OCI-LY1 (cell line): ENCODE measurements at regions not wholly inside any gene's neighbourhood (a gene's known extent, or its start where the extent isn't known, plus 50 kb on each side); places are given as distances from the start of the nearest gene placed in this dataset.

ENCODE experiments used
- H2AFZ ChIP-seq: fragments of 200-600 bp; sonication (generic), shearing (Covaris generic); 2 replicates; pipeline ENCODE4 v1.6.0; 2014; ENCODE audit warnings: antibody characterized with exemption, mild to moderate bottlenecking, low read length
- H3F3A ChIP-seq: fragments of 200-600 bp; sonication (generic), shearing (Covaris generic); 2 replicates; pipeline ENCODE4 v1.6.0; 2014; ENCODE audit warnings: mild to moderate bottlenecking, antibody characterized with exemption, low read length, moderate library complexity; ENCODE audit not compliant: insufficient read depth
- H3K27ac ChIP-seq: fragments of 200-600 bp; sonication (generic); 2 replicates; pipeline ENCODE4 v1.5.1; 2014; ENCODE audit warnings: low read length, mixed run types, mild to moderate bottlenecking, low read depth; ENCODE audit not compliant: poor library complexity, severe bottlenecking
- H3K27me3 ChIP-seq: fragments of 200-600 bp; sonication (generic); 2 replicates; pipeline ENCODE4 v1.6.0; 2014; ENCODE audit warnings: antibody characterized with exemption, mild to moderate bottlenecking, low read length, moderate library complexity; ENCODE audit not compliant: insufficient read depth
- H3K36me3 ChIP-seq: fragments of 200-600 bp; sonication (generic); 2 replicates; pipeline ENCODE4 v1.6.1; 2014; ENCODE audit warnings: mild to moderate bottlenecking, antibody characterized with exemption, low read length, moderate library complexity, mixed read lengths; ENCODE audit not compliant: insufficient read depth
- H3K4me1 ChIP-seq: fragments of 200-600 bp; sonication (generic); 2 replicates; pipeline ENCODE4 v1.5.1; 2014; ENCODE audit warnings: mild to moderate bottlenecking, low read length, moderate library complexity; ENCODE audit not compliant: insufficient read depth, severe bottlenecking
- H3K4me2 ChIP-seq: fragments of 200-600 bp; sonication (generic), shearing (Covaris generic); 2 replicates; pipeline ENCODE4 v1.6.1; 2014; ENCODE audit warnings: low read length
- H3K4me3 ChIP-seq: fragments of 200-600 bp; sonication (generic); 2 replicates; pipeline ENCODE4 v1.5.1; 2014; ENCODE audit warnings: low read length, low read depth, mild to moderate bottlenecking, mixed read lengths; ENCODE audit not compliant: poor library complexity, severe bottlenecking
- H3K79me2 ChIP-seq: fragments of 200-600 bp; shearing (Covaris generic); 2 replicates; pipeline ENCODE4 v1.6.1; 2016; ENCODE audit warnings: mixed run types, low read length, mixed read lengths; ENCODE audit not compliant: insufficient read depth
- H3K9ac ChIP-seq: fragments of 200-600 bp; sonication (generic), shearing (Covaris generic); 2 replicates; pipeline ENCODE4 v1.6.1; 2014; ENCODE audit warnings: mild to moderate bottlenecking, low read length, mixed read lengths
- H3K9me2 ChIP-seq: fragments of 200-600 bp; sonication (generic), shearing (Covaris generic); 2 replicates; pipeline ENCODE4 v1.6.1; 2014; ENCODE audit warnings: low read depth, mild to moderate bottlenecking, low read length, mixed read lengths
- H3K9me3 ChIP-seq: fragments of 200-600 bp; shearing (Covaris generic); 2 replicates; pipeline ENCODE4 v1.6.1; 2014; ENCODE audit warnings: low read length, mixed read lengths
- H4K20me1 ChIP-seq: fragments of 200-600 bp; sonication (generic), shearing (Covaris generic); 2 replicates; pipeline ENCODE4 v1.6.0; 2016; ENCODE audit warnings: mild to moderate bottlenecking, low read length; ENCODE audit not compliant: insufficient read depth
- CTCF ChIP-seq: fragments of 200-600 bp; sonication (generic), shearing (Covaris generic); IDR thresholded peaks from 2 replicates; pipeline ENCODE4 v1.5.1; 2017; ENCODE audit warnings: mild to moderate bottlenecking, antibody characterized with exemption, low read length, moderate library complexity, mixed read lengths
- EZH2 ChIP-seq: fragments of 200-600 bp; sonication (generic), shearing (Covaris generic); IDR thresholded peaks from 2 replicates; pipeline ENCODE4 v1.8.0; 2017; ENCODE audit warnings: borderline replicate concordance, mixed run types, mild to moderate bottlenecking, antibody characterized with exemption, low read length, moderate library complexity, mixed read lengths

- no peak for TF ChIP-seq EZH2
- TF ChIP-seq CTCF, result no peak; the same call in 1 of the 2 replicates
- Histone ChIP-seq H3K9me3 (no peaks in the 10 kb centered on the region), H3K36me3 (no peaks in the 10 kb centered on the region), H3F3A (no peaks in the 10 kb centered on the region), H3K9me2 (no peaks in the 10 kb centered on the region), H3K9ac (no peak overlapping the region), H2AFZ (no peak overlapping the region), H3K4me2 (no peak overlapping the region), H3K4me3 (no peak overlapping the region), H4K20me1 (no peaks in the 10 kb centered on the region), H3K79me2 (no peaks in the 10 kb centered on the region), H3K27me3 (no peaks in the 10 kb centered on the region), H3K4me1 (no peaks in the 10 kb centered on the region), H3K27ac (no peak overlapping the region)
These were observed 52.9 kb upstream of the ROBO2 start for GRCh38 chr3:76986876-76987474.
